B cell (primary cell): ENCODE measurements at regions not wholly inside any gene's neighbourhood (a gene's known extent, or its start where the extent isn't known, plus 50 kb on each side); places are given as distances from the start of the nearest gene placed in this dataset.

ENCODE experiments used
- ATAC-seq: fragments of 200-7000 bp; cut with Tn5 transposase; one replicate; pipeline ENCODE4 v1.10.0; 2021; ENCODE audit warnings: low read depth, mild to moderate bottlenecking, moderate number of reproducible peaks, moderate library complexity
- CTCF ChIA-PET: fragments of 350-600 bp; sonication (Branson Sonifier 250); formaldehyde crosslinking; loops from one replicate; lab custom pipeline; 2021; ENCODE audit warnings: antibody characterized with exemption, inconsistent platforms; lab: Charles Lee
- POLR2A ChIA-PET: fragments of 350-600 bp; sonication (Branson Sonifier 250); formaldehyde crosslinking; loops from one replicate; lab custom pipeline; 2021; ENCODE audit warnings: antibody characterized with exemption; lab: Charles Lee
- DNase-seq: peaks from one replicate; pipeline ENCODE4 v3.0.0; 2013
- H2AFZ ChIP-seq: 2 replicates; pipeline ENCODE4 v1.6.1; 2012; ENCODE audit warnings: mild to moderate bottlenecking, low read depth, low read length; ENCODE audit not compliant: insufficient read depth, poor library complexity, severe bottlenecking
- H3K27ac ChIP-seq, 2 donors: 1 replicate in 1 of 2; 2 replicates in 1 of 2; pipeline ENCODE4 v1.5.1; 2012 to 2013; ENCODE audit warnings: low read length in 2 of 2, mild to moderate bottlenecking in 2 of 2, moderate library complexity in 1 of 2
- H3K27me3 ChIP-seq, 4 experiments: fragments of 200-600 bp in 1 of 4; sonication (generic) in 1 of 4; replicated peaks in 1 of 4; 1 replicate in 2 of 4; 2 replicates in 2 of 4; pipeline versions ENCODE4 v1.6.1 to v1.7.0; 2013 to 2016; ENCODE audit warnings: low read length in 3 of 4, mild to moderate bottlenecking in 2 of 4, mixed read lengths in 1 of 4, moderate library complexity in 1 of 4; ENCODE audit not compliant: insufficient read depth in 4 of 4, control insufficient read depth in 3 of 4; ENCODE audit errors: control extremely low read depth in 1 of 4
- H3K36me3 ChIP-seq, 2 experiments: replicated peaks in 1 of 2; 1 replicate in 1 of 2; 2 replicates in 1 of 2; pipeline versions ENCODE4 v1.6.1 to v1.7.1; 2013; ENCODE audit warnings: low read length in 1 of 2; ENCODE audit not compliant: insufficient read depth in 2 of 2, control insufficient read depth in 1 of 2; ENCODE audit errors: control extremely low read depth in 1 of 2, extremely low read depth in 1 of 2
- H3K4me1 ChIP-seq, 2 donors: fragments of 200-600 bp in 1 of 2; sonication (generic) in 1 of 2; 1 replicate in 1 of 2; 2 replicates in 1 of 2; pipeline versions ENCODE4 v1.5.1 to v1.6.1; 2013 to 2017; ENCODE audit warnings: low read length in 2 of 2; ENCODE audit not compliant: control insufficient read depth in 2 of 2, insufficient read depth in 2 of 2
- H3K4me2 ChIP-seq: replicated peaks from 2 replicates; pipeline ENCODE3; 2012; ENCODE audit warnings: mild to moderate bottlenecking, low read depth, low read length; ENCODE audit not compliant: poor library complexity, severe bottlenecking
- H3K4me3 ChIP-seq, 5 experiments: fragments of 200-600 bp in 1 of 5; sonication (generic) in 1 of 5; 1 replicate in 3 of 5; 2 replicates in 2 of 5; pipeline versions ENCODE4 v1.5.1 to v1.7.0; 2011 to 2016; ENCODE audit warnings: low read length in 4 of 5, mild to moderate bottlenecking in 4 of 5, low read depth in 2 of 5, control low read depth in 1 of 5, moderate library complexity in 1 of 5; ENCODE audit not compliant: insufficient read depth in 1 of 5; ENCODE audit errors: control extremely low read depth in 1 of 5, extremely low read depth in 1 of 5
- H3K79me2 ChIP-seq: fragments of 200-600 bp; sonication (generic); one replicate; pipeline ENCODE4 v1.6.0; 2016; ENCODE audit warnings: low read length; ENCODE audit not compliant: control insufficient read depth, insufficient read depth
- H3K9ac ChIP-seq: fragments of 200-600 bp; sonication (generic); 2 replicates; pipeline ENCODE4 v1.6.1; 2017; ENCODE audit warnings: mild to moderate bottlenecking, low read length, moderate library complexity
- H3K9me3 ChIP-seq, 3 donors: one replicate each; pipeline versions ENCODE4 v1.6.1 to v1.7.1; 2013; ENCODE audit warnings: low read length in 2 of 3; ENCODE audit not compliant: control insufficient read depth in 2 of 3, insufficient read depth in 1 of 3; ENCODE audit errors: control extremely low read depth in 1 of 3
- H4K20me1 ChIP-seq: 2 replicates; pipeline ENCODE4 v1.6.0; 2012; ENCODE audit warnings: mild to moderate bottlenecking, low read length; ENCODE audit not compliant: insufficient read depth, control insufficient read depth, poor library complexity, severe bottlenecking
- H3K27ac Mint-ChIP-seq: one replicate; pipeline ENCODE4 v1.8.0; 2021; ENCODE audit warnings: mixed read lengths
- H3K27me3 Mint-ChIP-seq: one replicate; pipeline ENCODE4 v1.8.0; 2021; ENCODE audit warnings: mixed read lengths
- H3K4me1 Mint-ChIP-seq: one replicate; pipeline ENCODE4 v1.8.0; 2021; ENCODE audit warnings: mixed read lengths
- H3K4me3 Mint-ChIP-seq: one replicate; pipeline ENCODE4 v1.8.0; 2021; ENCODE audit warnings: mixed read lengths
- H3K9me3 Mint-ChIP-seq: one replicate; pipeline ENCODE4 v1.8.0; 2022; ENCODE audit warnings: mixed read lengths; ENCODE audit not compliant: insufficient read depth
- CTCF ChIP-seq: fragments of 200-600 bp; IDR thresholded peaks from one replicate; pipeline ENCODE4 v1.8.0; 2022; ENCODE audit warnings: antibody characterized with exemption, mild to moderate bottlenecking
- EZH2 ChIP-seq: IDR thresholded peaks from 2 replicates; pipeline ENCODE4 v1.6.1; 2012; ENCODE audit warnings: borderline replicate concordance, low read depth, mild to moderate bottlenecking, moderate library complexity, low read length; ENCODE audit not compliant: insufficient read depth, poor library complexity, severe bottlenecking
- WGBS: methylation state at CpG from one replicate; pipeline ENCODE4 v1.1.5; 2013; ENCODE audit warnings: missing lambda C conversion rate; ENCODE audit not compliant: insufficient coverage; 5-methylcytosine and 5-hydroxymethylcytosine counted together
- intact Hi-C: fragments of 100-400 bp; cut with micrococcal nuclease; formaldehyde crosslinking; loops from one replicate; pipeline ENCODE4 v1.10.0; 2022

- TF ChIP-seq EZH2: no peak
- no peak overlapping the region for H3K9ac ChIP-seq
- ChIA-PET POLR2A (no interaction called here), CTCF (no interaction called here)
- H4K20me1 ChIP-seq: no peaks in the 10 kb centered on the region
- no peaks in the 10 kb centered on the region for H3K36me3 ChIP-seq
- H3K4me3 Mint-ChIP-seq: no peak overlapping the region
- H3K4me1 ChIP-seq: no peaks in the 10 kb centered on the region
- intact Hi-C loops: no loop called here
- no peaks in the 10 kb centered on the region for H3K27me3 ChIP-seq
- no peak overlapping the region for H3K27ac ChIP-seq
- no peaks in the 10 kb centered on the region for H3K9me3 Mint-ChIP-seq
- H3K4me2 ChIP-seq: no peak overlapping the region
- no peak for ATAC-seq
- H3K79me2 ChIP-seq: no peaks in the 10 kb centered on the region
- DNase-seq: no peak
- no peak overlapping the region for H3K4me3 ChIP-seq
- H3K27ac Mint-ChIP-seq: no peak overlapping the region
- H3K9me3 ChIP-seq: no peaks in the 10 kb centered on the region
- no peaks in the 10 kb centered on the region for H3K4me1 Mint-ChIP-seq
- WGBS: no CpG with 5 or more reads among the region's 2 CpGs
- H3K27me3 Mint-ChIP-seq: no peaks in the 10 kb centered on the region
- H2AFZ ChIP-seq: no peak overlapping the region
These were observed 319.7 kb downstream of the SNX13 start for GRCh38 chr7:17620566-17620965.

- no peak for ATAC-seq
These were observed 317.8 kb downstream of the SNX13 start for GRCh38 chr7:17622451-17622850.

More at GRCh38 chr7:17622451-17622850, 317.8 kb downstream of the SNX13 start:
- H2AFZ ChIP-seq: no peak overlapping the region
- Mint-ChIP-seq H3K27me3 (no peaks in the 10 kb centered on the region), H3K4me3 (no peak overlapping the region), H3K4me1 (no peaks in the 10 kb centered on the region), H3K9me3 (no peaks in the 10 kb centered on the region), H3K27ac (no peak overlapping the region)
- no peak for DNase-seq
- 50% methylated on average over 1 of the region's 2 CpGs for WGBS
- no peaks in the 10 kb centered on the region for H3K27me3 ChIP-seq
- no peak overlapping the region for H3K4me3 ChIP-seq
- no peaks in the 10 kb centered on the region for H4K20me1 ChIP-seq
- H3K79me2 ChIP-seq: no peaks in the 10 kb centered on the region
- ChIA-PET CTCF (no interaction called here), POLR2A (no interaction called here)
- no peaks in the 10 kb centered on the region for H3K9me3 ChIP-seq
- H3K4me2 ChIP-seq: no peak overlapping the region
- intact Hi-C loops: no loop called here
- no peak overlapping the region for H3K9ac ChIP-seq
- H3K27ac ChIP-seq: no peak overlapping the region
- TF ChIP-seq EZH2 (no peak), CTCF (no peak)
- H3K36me3 ChIP-seq: no peaks in the 10 kb centered on the region
- H3K4me1 ChIP-seq: no peaks in the 10 kb centered on the region
